Osteoblast (primary cell): ENCODE measurements at regions not wholly inside any gene's neighbourhood (a gene's known extent, or its start where the extent isn't known, plus 50 kb on each side); places are given as distances from the start of the nearest gene placed in this dataset.

Experiments
- DNase-seq: peaks from one replicate; pipeline ENCODE4 v3.0.0; 2011; ENCODE audit warnings: low spot score, mixed read lengths; ENCODE audit not compliant: insufficient read length; ENCODE audit errors: missing footprints
- H2AFZ ChIP-seq: 2 replicates; pipeline ENCODE4 v1.6.0; 2011; ENCODE audit warnings: mild to moderate bottlenecking, low read length
- H3K27ac ChIP-seq: 2 replicates; pipeline ENCODE4 v1.5.1; 2011; ENCODE audit warnings: mild to moderate bottlenecking, low read depth, low read length, moderate library complexity
- H3K27me3 ChIP-seq: 2 replicates; pipeline ENCODE4 v1.6.0; 2012; ENCODE audit warnings: mild to moderate bottlenecking, control low read depth, inconsistent platforms, low read length, moderate library complexity; ENCODE audit not compliant: insufficient read depth
- H3K36me3 ChIP-seq: 2 replicates; pipeline ENCODE4 v1.5.1; 2011; ENCODE audit warnings: mild to moderate bottlenecking, low read length, control low read depth, moderate library complexity; ENCODE audit not compliant: insufficient read depth
- H3K4me1 ChIP-seq: 2 replicates; pipeline ENCODE4 v1.5.1; 2011; ENCODE audit warnings: mild to moderate bottlenecking, low read length, control low read depth, moderate library complexity; ENCODE audit not compliant: insufficient read depth
- H3K4me2 ChIP-seq: 2 replicates; pipeline ENCODE4 v1.6.0; 2011; ENCODE audit warnings: mild to moderate bottlenecking, low read length; ENCODE audit not compliant: insufficient read depth
- H3K4me3 ChIP-seq: fragments of 200-600 bp; sonication (generic); 3 replicates; pipeline ENCODE4 v1.5.1; 2012; ENCODE audit warnings: mild to moderate bottlenecking, low read length, inconsistent platforms; ENCODE audit not compliant: insufficient read depth
- H3K79me2 ChIP-seq: 2 replicates; pipeline ENCODE4 v1.6.0; 2012; ENCODE audit warnings: mild to moderate bottlenecking, low read length, control low read depth, inconsistent platforms; ENCODE audit not compliant: insufficient read depth
- H3K9me3 ChIP-seq: 2 replicates; pipeline ENCODE4 v1.5.1; 2011; ENCODE audit warnings: low read depth, low read length, control low read depth
- H4K20me1 ChIP-seq: 2 replicates; pipeline ENCODE4 v1.6.0; 2012; ENCODE audit warnings: mild to moderate bottlenecking, low read length, control low read depth; ENCODE audit not compliant: insufficient read depth
- TF ChIP-seq, protein P1 (sequence below): IDR thresholded peaks from 2 replicates; pipeline ENCODE4 v1.5.1; 2011; ENCODE audit warnings: mild to moderate bottlenecking, low read depth, low read length, moderate library complexity; ENCODE audit errors: extremely low read depth

- no peak overlapping the region for H3K4me3 ChIP-seq
- H3K9me3 ChIP-seq: no peaks in the 10 kb centered on the region
- TF ChIP-seq, protein P1, sequence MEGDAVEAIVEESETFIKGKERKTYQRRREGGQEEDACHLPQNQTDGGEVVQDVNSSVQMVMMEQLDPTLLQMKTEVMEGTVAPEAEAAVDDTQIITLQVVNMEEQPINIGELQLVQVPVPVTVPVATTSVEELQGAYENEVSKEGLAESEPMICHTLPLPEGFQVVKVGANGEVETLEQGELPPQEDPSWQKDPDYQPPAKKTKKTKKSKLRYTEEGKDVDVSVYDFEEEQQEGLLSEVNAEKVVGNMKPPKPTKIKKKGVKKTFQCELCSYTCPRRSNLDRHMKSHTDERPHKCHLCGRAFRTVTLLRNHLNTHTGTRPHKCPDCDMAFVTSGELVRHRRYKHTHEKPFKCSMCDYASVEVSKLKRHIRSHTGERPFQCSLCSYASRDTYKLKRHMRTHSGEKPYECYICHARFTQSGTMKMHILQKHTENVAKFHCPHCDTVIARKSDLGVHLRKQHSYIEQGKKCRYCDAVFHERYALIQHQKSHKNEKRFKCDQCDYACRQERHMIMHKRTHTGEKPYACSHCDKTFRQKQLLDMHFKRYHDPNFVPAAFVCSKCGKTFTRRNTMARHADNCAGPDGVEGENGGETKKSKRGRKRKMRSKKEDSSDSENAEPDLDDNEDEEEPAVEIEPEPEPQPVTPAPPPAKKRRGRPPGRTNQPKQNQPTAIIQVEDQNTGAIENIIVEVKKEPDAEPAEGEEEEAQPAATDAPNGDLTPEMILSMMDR: no peak
- DNase-seq: no peak
- H3K4me2 ChIP-seq: no peak overlapping the region
- H3K27ac ChIP-seq: no peak overlapping the region
- no peaks in the 10 kb centered on the region for H3K4me1 ChIP-seq
- no peaks in the 10 kb centered on the region for H3K79me2 ChIP-seq
- no peak overlapping the region for H2AFZ ChIP-seq
- H4K20me1 ChIP-seq: no peaks in the 10 kb centered on the region
- H3K27me3 ChIP-seq: no peaks in the 10 kb centered on the region
- H3K36me3 ChIP-seq: no peaks in the 10 kb centered on the region
These were observed 50.4 kb upstream of the MTNR1B start for GRCh38 chr11:92919048-92919447.
